ENCODE measurements at regions not wholly inside any gene's neighbourhood (a gene's known extent, or its start where the extent isn't known, plus 50 kb on each side); places are given as distances from the start of the nearest gene placed in this dataset.

- no peaks in the 10 kb centered on the region for H3K4me1 Mint-ChIP-seq
- no peak overlapping the region for H3K27ac Mint-ChIP-seq
- intact Hi-C loops (cut with micrococcal nuclease), result no loop called here
- H3K9me3 Mint-ChIP-seq, result no peaks in the 10 kb centered on the region
- H3K36me3 ChIP-seq (ENCODE audit: control insufficient read depth, insufficient read depth, low read length), result no peaks in the 10 kb centered on the region
- peaks cover 0 to 5% of the 10 kb centered on the region in 2 donors for H3K27me3 Mint-ChIP-seq (ENCODE audit: low read depth in 2 of 2)
- no peaks in the 10 kb centered on the region for H3K36me3 Mint-ChIP-seq
- no peak overlapping the region for H3K4me3 ChIP-seq (ENCODE audit: low read length)
- no peak overlapping the region for H3K4me3 Mint-ChIP-seq
- no peaks in the 10 kb centered on the region for H3K27me3 ChIP-seq (ENCODE audit: control insufficient read depth, insufficient read depth, low read length)
- no peak overlapping the region for H3K27ac ChIP-seq (ENCODE audit: low read length)
- no peak for DNase-seq
- no peaks in the 10 kb centered on the region for H3K9me3 ChIP-seq (ENCODE audit: control insufficient read depth, insufficient read depth, low read length)
- H3K4me1 ChIP-seq (ENCODE audit: control insufficient read depth, insufficient read depth, low read length), result no peaks in the 10 kb centered on the region
- WGBS (ENCODE audit: insufficient coverage), result 85% methylated on average over 4 of the region's 4 CpGs
- ATAC-seq, result no peak
- no peak for TF ChIP-seq CTCF (IDR thresholded peaks at IDR 0.05)
These were observed 375.1 kb downstream of the BUD13 start for GRCh38 chr11:116397602-116398084.

GRCh38 chr11:116396331-116396730 is 376.5 kb downstream of the BUD13 start:
- intact Hi-C loops (cut with micrococcal nuclease), result no loop called here
- 29% methylated on average over 1 of the region's 2 CpGs for WGBS (ENCODE audit: insufficient coverage)
- no peak for ATAC-seq
- no peak for DNase-seq
- no peak overlapping the region for H3K4me3 ChIP-seq (ENCODE audit: low read length)
- Mint-ChIP-seq H3K4me1 (no peaks in the 10 kb centered on the region), H3K9me3 (no peaks in the 10 kb centered on the region), H3K4me3 (no peak overlapping the region), H3K27ac (no peak overlapping the region), H3K27me3 (ENCODE audit: low read depth in 2 of 2) (peaks cover 0 to 4% of the 10 kb centered on the region in 2 donors), H3K36me3 (no peaks in the 10 kb centered on the region)
- H3K9me3 ChIP-seq (ENCODE audit: control insufficient read depth, insufficient read depth, low read length), result no peaks in the 10 kb centered on the region
- no peak overlapping the region for H3K27ac ChIP-seq (ENCODE audit: low read length)
- H3K27me3 ChIP-seq (ENCODE audit: control insufficient read depth, insufficient read depth, low read length), result no peaks in the 10 kb centered on the region
- H3K4me1 ChIP-seq (ENCODE audit: control insufficient read depth, insufficient read depth, low read length), result no peaks in the 10 kb centered on the region
- H3K36me3 ChIP-seq (ENCODE audit: control insufficient read depth, insufficient read depth, low read length), result no peaks in the 10 kb centered on the region
- TF ChIP-seq CTCF (IDR thresholded peaks at IDR 0.05), result no peak

- DNase-seq, result no peak
- no peak for ATAC-seq
- H3K9me3 ChIP-seq (ENCODE audit: control insufficient read depth, insufficient read depth, low read length), result no peaks in the 10 kb centered on the region
- Mint-ChIP-seq H3K4me1 (no peaks in the 10 kb centered on the region), H3K27ac (no peak overlapping the region), H3K36me3 (no peaks in the 10 kb centered on the region), H3K27me3 (ENCODE audit: low read depth in 2 of 2) (peaks cover 0 to 2% of the 10 kb centered on the region in 2 donors), H3K9me3 (no peaks in the 10 kb centered on the region), H3K4me3 (no peak overlapping the region)
- H3K27ac ChIP-seq (ENCODE audit: low read length), result no peak overlapping the region
- no peaks in the 10 kb centered on the region for H3K36me3 ChIP-seq (ENCODE audit: control insufficient read depth, insufficient read depth, low read length)
- no peaks in the 10 kb centered on the region for H3K4me1 ChIP-seq (ENCODE audit: control insufficient read depth, insufficient read depth, low read length)
- H3K27me3 ChIP-seq (ENCODE audit: control insufficient read depth, insufficient read depth, low read length), result no peaks in the 10 kb centered on the region
- intact Hi-C loops (cut with micrococcal nuclease), result no loop called here
- H3K4me3 ChIP-seq (ENCODE audit: low read length), result no peak overlapping the region
- TF ChIP-seq CTCF (IDR thresholded peaks at IDR 0.05), result no peak
- WGBS (ENCODE audit: insufficient coverage), result 61% methylated on average over 3 of the region's 3 CpGs
These were observed 378.8 kb downstream of the BUD13 start for GRCh38 chr11:116394022-116394421.

GRCh38 chr11:116390963-116391362 is 381.8 kb downstream of the BUD13 start:
- TF ChIP-seq CTCF (IDR thresholded peaks at IDR 0.05), result no peak
- Histone ChIP-seq H3K27ac (ENCODE audit: low read length) (no peak overlapping the region), H3K36me3 (ENCODE audit: control insufficient read depth, insufficient read depth, low read length) (no peaks in the 10 kb centered on the region), H3K27me3 (ENCODE audit: control insufficient read depth, insufficient read depth, low read length) (no peaks in the 10 kb centered on the region), H3K9me3 (ENCODE audit: control insufficient read depth, insufficient read depth, low read length) (no peaks in the 10 kb centered on the region), H3K4me1 (ENCODE audit: control insufficient read depth, insufficient read depth, low read length) (no peaks in the 10 kb centered on the region), H3K4me3 (ENCODE audit: low read length) (no peak overlapping the region)
- H3K4me3 Mint-ChIP-seq, result no peak overlapping the region
- no peaks in the 10 kb centered on the region for H3K9me3 Mint-ChIP-seq
- WGBS (ENCODE audit: insufficient coverage), result 39% methylated on average over 1 of the region's 3 CpGs
- DNase-seq (no peak), ATAC-seq (no peak)
- H3K4me1 Mint-ChIP-seq, result no peaks in the 10 kb centered on the region
- no peak overlapping the region for H3K27ac Mint-ChIP-seq
- intact Hi-C loops (cut with micrococcal nuclease), result no loop called here
- no peaks in the 10 kb centered on the region for H3K27me3 Mint-ChIP-seq (ENCODE audit: low read depth in 2 of 2)
- no peaks in the 10 kb centered on the region for H3K36me3 Mint-ChIP-seq
